ENCODE measurements at regions not wholly inside any gene's neighbourhood (a gene's known extent, or its start where the extent isn't known, plus 50 kb on each side); places are given as distances from the start of the nearest gene placed in this dataset.

DNA sequence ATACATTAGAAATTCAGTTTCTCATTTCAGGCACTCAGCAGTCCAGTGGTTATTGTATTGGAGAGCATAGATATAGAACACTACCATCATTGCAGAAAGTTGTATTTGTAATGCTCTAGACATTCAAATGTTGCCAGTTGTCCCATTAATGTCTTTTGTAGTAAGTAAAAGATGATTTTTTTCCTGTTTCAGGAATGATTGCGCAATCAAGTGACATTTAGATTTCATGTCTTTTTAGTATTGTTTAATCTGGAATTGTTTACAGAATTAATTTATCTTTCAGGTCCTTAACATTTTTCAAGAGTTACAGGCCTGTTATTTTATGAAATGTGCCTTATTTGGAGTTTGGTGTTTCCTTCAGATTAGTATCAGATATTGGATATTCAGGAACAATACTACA, 134.7 kb downstream of the MSTN start:
- TF ChIP-seq, protein P1, sequence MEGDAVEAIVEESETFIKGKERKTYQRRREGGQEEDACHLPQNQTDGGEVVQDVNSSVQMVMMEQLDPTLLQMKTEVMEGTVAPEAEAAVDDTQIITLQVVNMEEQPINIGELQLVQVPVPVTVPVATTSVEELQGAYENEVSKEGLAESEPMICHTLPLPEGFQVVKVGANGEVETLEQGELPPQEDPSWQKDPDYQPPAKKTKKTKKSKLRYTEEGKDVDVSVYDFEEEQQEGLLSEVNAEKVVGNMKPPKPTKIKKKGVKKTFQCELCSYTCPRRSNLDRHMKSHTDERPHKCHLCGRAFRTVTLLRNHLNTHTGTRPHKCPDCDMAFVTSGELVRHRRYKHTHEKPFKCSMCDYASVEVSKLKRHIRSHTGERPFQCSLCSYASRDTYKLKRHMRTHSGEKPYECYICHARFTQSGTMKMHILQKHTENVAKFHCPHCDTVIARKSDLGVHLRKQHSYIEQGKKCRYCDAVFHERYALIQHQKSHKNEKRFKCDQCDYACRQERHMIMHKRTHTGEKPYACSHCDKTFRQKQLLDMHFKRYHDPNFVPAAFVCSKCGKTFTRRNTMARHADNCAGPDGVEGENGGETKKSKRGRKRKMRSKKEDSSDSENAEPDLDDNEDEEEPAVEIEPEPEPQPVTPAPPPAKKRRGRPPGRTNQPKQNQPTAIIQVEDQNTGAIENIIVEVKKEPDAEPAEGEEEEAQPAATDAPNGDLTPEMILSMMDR (IDR thresholded peaks at IDR 0.05 in 8 of 11, conservative IDR thresholded peaks at IDR 0.05 in 3 of 11): no peak
- TF ChIP-seq POLR2A (IDR thresholded peaks at IDR 0.05): no peak
